Embryonic facial prominence (tissue), 1 donor: ENCODE measurements at regions not wholly inside any gene's neighbourhood (a gene's known extent, or its start where the extent isn't known, plus 50 kb on each side); places are given as distances from the start of the nearest gene placed in this dataset.
"Not testable (repeated sequence)": the region's sequence is repeated elsewhere in the genome, so short reads cannot be mapped to it uniquely, and the experiment has no call there.

Experiments
- DNase-seq: peaks from one replicate; pipeline ENCODE4 v3.0.0-alpha.2; 2016; ENCODE audit errors: extremely low spot score

GRCh38 chr2:207363761-207364290 is 165.9 kb upstream of the CREB1 start:
- DNase-seq = no peak

GRCh38 chr2:207370646-207371045 is 159.1 kb upstream of the CREB1 start:
- no peak for DNase-seq

GRCh38 chr2:207371877-207372276 is 157.9 kb upstream of the CREB1 start:
- no peak for DNase-seq

DNA sequence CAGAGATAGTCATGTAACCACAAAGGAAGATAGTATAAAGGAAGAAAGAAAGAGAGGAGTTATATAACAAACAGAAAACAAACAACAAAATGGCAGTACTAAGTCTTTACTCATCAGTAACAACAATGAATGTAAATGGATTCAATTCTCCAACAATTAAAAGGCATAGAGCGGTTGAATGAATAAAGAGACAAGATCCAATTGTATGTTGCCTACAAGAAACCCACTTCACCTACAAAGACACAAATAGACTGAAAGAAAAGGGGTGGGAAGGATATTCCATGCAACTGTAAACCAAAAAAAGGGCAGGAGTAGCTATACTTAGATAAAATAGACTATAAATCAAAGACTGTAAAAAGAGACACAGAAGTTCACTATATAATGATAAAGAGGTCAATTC is 157.3 kb upstream of the CREB1 start:
- DNase-seq = no peak

- DNase-seq = no peak
These were observed 154.4 kb upstream of the CREB1 start for GRCh38 chr2:207375207-207375875.

DNA sequence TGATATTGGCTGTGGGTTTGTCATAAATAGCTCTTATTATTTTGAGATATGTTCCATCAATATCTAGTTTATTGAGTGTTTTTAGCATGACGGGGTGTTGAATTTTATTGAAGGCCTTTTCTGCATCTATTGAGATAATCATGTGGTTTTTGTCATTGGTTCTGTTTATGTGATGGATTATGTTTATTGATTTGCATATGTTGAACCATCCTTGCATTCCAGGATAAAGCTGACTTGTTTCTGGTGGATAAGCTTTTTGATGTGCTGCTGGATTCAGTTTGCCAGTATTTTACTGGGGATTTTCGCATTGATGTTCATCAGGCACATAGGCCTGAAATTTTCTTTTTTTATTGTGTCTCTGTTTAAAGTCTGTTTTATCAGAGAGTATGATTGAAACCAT is 151.1 kb upstream of the CREB1 start:
- DNase-seq = not testable (repeated sequence)

DNA sequence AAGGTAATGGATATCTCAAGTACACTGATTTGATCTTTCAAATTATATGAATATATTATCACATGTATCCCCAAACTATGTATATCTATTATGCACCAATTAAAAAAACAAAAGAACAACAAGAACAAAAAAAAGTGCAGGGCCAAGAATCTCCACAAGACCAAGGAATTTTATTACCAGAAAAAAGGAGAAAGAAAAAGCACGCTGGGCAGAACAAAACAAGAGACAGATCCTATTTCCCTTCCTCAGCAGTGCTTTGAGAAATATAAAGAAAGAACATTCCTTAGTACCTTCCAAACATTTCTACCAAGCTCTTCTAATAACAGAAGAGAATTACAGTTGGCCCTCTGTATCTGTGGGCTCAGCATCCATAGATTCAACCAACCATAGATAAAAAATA is 144.7 kb upstream of the CREB1 start:
- DNase-seq = no peak

- DNase-seq = no peak
These were observed 143.9 kb upstream of the CREB1 start for GRCh38 chr2:207385903-207386302.

GRCh38 chr2:207387001-207387571 is 142.7 kb upstream of the CREB1 start:
- no peak for DNase-seq

DNA sequence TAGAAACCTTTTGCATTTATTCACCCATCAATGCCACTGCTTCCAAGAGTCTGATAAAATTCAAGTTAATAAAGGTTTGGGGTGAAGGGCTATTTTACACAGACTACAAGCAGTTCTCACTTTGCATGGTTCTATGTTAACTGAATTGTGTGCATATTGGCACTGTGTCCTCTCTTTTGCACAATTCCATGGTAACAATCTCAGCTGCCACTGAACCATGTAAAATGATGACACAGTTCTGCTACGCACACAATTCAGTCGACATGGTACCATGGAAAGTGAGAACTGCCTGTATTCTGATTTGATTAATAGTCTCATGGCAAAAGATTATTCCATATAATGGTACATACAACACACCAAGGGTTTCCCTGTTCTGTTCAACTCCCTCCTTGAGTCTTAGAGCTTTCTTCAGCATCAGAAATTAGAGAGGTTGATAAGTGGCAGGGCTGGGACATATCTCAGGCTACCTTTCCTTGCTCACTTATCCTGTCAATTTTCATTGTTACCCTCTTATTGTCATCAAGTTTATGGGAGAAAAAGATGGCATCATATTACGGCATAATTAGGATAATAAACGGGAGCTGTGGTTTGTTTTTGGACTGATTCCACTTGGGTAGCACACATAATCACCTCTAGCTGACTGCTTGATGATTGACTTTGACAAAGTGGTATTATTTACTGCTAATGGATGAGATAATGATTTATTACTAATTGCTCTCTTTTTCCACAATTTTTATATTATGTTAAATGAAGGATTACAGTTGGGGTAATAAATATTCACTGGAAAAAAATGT is 139.3 kb upstream of the CREB1 start:
- no peak for DNase-seq

GRCh38 chr2:207394203-207394781 is 135.5 kb upstream of the CREB1 start:
- no peak for DNase-seq

GRCh38 chr2:207394812-207395534 is 134.8 kb upstream of the CREB1 start:
- DNase-seq = no peak

DNA sequence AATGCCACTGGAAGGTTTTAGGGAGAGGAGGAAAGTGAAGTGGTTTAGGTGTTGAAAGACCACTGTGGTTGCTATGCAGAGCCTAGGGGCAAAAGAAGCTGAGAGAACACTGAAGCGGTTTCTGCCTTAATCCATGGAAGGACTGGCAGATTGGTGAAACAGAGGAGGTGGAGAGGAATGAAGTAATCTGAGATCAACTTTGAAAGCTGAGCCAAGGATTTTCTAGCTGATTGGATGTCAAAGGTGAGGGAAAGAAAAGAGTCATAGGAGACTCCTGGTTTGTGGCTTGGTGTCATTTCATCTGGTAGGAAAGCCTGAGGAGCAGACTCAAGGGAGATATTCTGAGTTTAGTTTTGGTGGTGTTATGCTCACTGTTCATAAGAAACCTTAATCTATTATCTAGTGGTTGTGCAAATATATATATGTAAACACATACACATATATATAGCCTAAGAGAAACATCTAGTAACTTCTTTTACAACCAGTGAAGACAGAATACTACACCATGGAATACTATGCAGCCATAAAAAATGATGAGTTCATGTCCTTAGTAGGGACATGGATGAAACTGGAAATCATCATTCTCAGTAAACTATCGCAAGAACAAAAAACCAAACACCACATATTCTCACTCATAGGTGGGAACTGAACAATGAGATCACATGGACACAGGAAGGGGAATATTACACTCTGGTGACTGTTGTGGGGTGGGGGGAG is 134.1 kb upstream of the CREB1 start:
- no peak for DNase-seq

GRCh38 chr2:207397917-207398655 is 131.7 kb upstream of the CREB1 start:
- DNase-seq = no peak

DNA sequence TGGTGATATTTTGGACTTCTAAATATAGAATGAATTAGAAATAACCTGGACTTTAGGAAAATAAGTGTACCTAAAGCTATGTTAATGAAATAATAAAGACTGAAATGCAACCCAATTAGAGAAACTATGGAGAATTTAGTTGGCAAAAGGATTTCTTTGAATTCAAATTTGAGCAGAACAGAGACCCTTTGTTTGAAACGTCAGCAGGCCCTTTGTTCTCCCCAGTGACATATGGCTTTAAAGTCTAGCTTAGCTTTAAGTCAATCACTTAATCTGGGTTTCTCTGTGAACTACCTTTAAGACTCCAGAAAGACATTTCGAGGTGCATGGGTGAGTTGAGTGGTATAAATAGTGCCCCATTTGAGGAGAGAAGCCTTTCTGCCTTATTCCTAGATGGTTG is 130.5 kb upstream of the CREB1 start:
- DNase-seq = no peak

GRCh38 chr2:207401338-207401737 is 128.4 kb upstream of the CREB1 start:
- DNase-seq = no peak

DNA sequence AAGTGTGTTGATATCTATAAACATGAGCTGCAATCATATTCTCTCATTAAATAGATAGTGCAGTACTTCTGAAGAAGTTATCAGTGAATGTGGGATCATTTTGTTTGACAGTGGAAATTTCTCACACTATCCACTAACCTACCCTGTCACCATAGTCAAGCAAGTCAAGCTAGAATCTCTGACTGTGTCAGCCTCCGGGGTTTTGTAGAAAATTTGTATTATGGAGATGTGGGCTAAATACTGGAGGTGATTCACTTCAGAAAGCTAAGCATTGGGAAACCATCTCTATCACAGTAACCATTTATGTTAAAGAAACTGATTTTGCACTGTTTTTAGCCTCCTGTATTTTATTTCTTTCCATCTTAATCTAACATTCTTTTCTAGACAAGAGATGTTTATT is 126.6 kb upstream of the CREB1 start:
- no peak for DNase-seq

- no peak for DNase-seq
These were observed 125.8 kb upstream of the CREB1 start for GRCh38 chr2:207403950-207404349.

DNA sequence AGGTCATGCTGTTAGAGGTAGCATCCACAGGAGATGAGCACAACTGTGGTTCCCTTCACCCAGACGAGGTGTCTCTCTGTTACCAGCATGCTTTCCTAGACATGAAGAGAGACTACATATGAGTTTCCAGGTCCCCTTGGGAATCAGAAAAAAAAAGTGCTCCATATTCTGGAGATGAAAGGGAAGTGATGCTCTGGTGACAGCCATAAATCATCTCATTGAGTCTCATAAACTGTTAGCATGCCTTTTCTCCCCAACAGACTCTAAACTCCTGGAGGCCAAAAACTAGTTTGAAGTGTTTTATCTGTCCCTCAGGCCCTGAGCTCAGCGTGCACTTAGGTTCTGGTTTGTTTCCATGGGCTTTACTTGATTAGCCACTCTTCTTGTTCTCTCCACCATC is 124.6 kb upstream of the CREB1 start:
- no peak for DNase-seq

DNA sequence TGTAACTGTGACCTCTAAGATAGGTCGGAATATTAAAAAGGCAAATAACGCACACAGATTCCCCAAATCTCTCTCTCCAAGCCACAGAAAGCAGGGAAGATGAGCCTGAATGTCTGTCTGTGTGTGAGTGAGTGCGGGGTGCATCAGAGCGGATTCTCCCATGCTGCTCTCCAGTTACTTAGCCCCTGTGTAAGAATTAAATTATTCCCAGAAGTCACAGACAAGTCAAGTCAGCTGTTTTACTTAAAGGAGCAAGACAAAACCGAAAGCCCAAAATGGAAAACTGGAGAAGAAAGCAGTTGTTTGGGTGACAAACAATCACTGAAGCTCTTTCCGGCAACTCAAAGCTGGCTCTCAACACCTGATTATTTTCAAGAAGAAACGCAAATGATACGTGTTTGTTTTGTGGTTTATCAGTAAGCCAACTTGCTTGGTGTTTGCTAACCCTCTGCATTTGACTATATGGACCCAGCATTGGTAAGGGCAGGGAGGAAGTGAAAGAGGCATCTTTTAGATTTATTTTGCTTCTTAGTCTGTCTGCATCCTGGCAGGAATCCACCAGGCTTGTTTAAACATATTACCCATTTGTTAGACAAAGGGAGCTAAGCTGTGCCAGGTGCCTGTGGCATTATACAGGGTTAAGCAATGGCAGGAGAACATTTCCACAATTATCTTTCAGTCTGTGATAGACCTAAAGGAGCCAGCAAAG is 121.5 kb upstream of the CREB1 start:
- peak; percentile 20 for DNase-seq
